Neuronal stem cell (in vitro differentiated cells): ENCODE measurements at regions not wholly inside any gene's neighbourhood (a gene's known extent, or its start where the extent isn't known, plus 50 kb on each side); places are given as distances from the start of the nearest gene placed in this dataset.

Source experiments
- DNase-seq: peaks from one replicate; pipeline ENCODE4 v3.0.0-alpha.2; 2013; ENCODE audit warnings: low spot score
- H2AFZ ChIP-seq: one replicate; pipeline ENCODE4 v1.6.1; 2013; ENCODE audit warnings: mild to moderate bottlenecking, low read length, inconsistent platforms
- H2AK5ac ChIP-seq: 2 replicates; pipeline ENCODE4 v1.6.1; 2013; ENCODE audit warnings: low read depth, mild to moderate bottlenecking, inconsistent platforms, low read length, moderate library complexity, mixed read lengths
- H2BK120ac ChIP-seq: 2 replicates; pipeline ENCODE4 v1.6.1; 2013; ENCODE audit warnings: low read depth, mild to moderate bottlenecking, inconsistent platforms, low read length, moderate library complexity, mixed read lengths
- H2BK12ac ChIP-seq: one replicate; pipeline ENCODE4 v1.6.1; 2013; ENCODE audit warnings: low read length, inconsistent platforms
- H2BK15ac ChIP-seq: 2 replicates; pipeline ENCODE4 v1.6.1; 2013; ENCODE audit warnings: mild to moderate bottlenecking, low read length, inconsistent platforms, mixed read lengths
- H2BK5ac ChIP-seq: one replicate; pipeline ENCODE4 v1.6.1; 2013; ENCODE audit warnings: inconsistent platforms, mild to moderate bottlenecking, low read length, moderate library complexity
- H3K14ac ChIP-seq: one replicate; pipeline ENCODE4 v1.6.1; 2013; ENCODE audit warnings: low read length, inconsistent platforms
- H3K18ac ChIP-seq: 2 replicates; pipeline ENCODE4 v1.6.1; 2013; ENCODE audit warnings: low read length, inconsistent platforms
- H3K23ac ChIP-seq: 2 replicates; pipeline ENCODE4 v1.6.1; 2013; ENCODE audit warnings: low read depth, mild to moderate bottlenecking, mixed read lengths, low read length, inconsistent platforms; ENCODE audit not compliant: poor library complexity
- H3K27ac ChIP-seq: replicated peaks from 3 replicates; pipeline ENCODE4 v1.5.1; 2013; ENCODE audit warnings: low read length, inconsistent platforms
- H3K27me3 ChIP-seq, 3 experiments: 2 replicates each; pipeline ENCODE4 v1.6.1; 2013; ENCODE audit warnings: low read length in 3 of 3, mild to moderate bottlenecking in 2 of 3, inconsistent platforms in 1 of 3, low read depth in 1 of 3, mixed read lengths in 1 of 3, moderate library complexity in 1 of 3; ENCODE audit not compliant: control insufficient read depth in 3 of 3, insufficient read depth in 3 of 3
- H3K36me3 ChIP-seq, 2 donors: replicated peaks in 1 of 2; 2 replicates each; pipeline ENCODE4 v1.6.1; 2013; ENCODE audit warnings: low read length in 2 of 2; ENCODE audit not compliant: control insufficient read depth in 2 of 2, insufficient read depth in 2 of 2
- H3K4ac ChIP-seq: 2 replicates; pipeline ENCODE4 v1.6.1; 2013; ENCODE audit warnings: inconsistent platforms, mild to moderate bottlenecking, low read length, moderate library complexity
- H3K4me1 ChIP-seq, 2 donors: 1 replicate in 1 of 2; 2 replicates in 1 of 2; pipeline ENCODE4 v1.6.1; 2013; ENCODE audit warnings: low read length in 2 of 2, low read depth in 1 of 2; ENCODE audit not compliant: control insufficient read depth in 2 of 2, insufficient read depth in 1 of 2
- H3K4me2 ChIP-seq: one replicate; pipeline ENCODE4 v1.6.1; 2013; ENCODE audit warnings: mild to moderate bottlenecking, low read length, inconsistent platforms; ENCODE audit not compliant: insufficient read depth, poor library complexity, severe bottlenecking
- H3K4me3 ChIP-seq, 2 donors: 2 replicates each; pipeline ENCODE4 v1.5.1; 2013; ENCODE audit warnings: low read length in 2 of 2, mild to moderate bottlenecking in 2 of 2, inconsistent platforms in 1 of 2, moderate library complexity in 1 of 2
- H3K79me1 ChIP-seq: one replicate; pipeline ENCODE4 v1.6.1; 2013; ENCODE audit warnings: low read depth, mild to moderate bottlenecking, inconsistent platforms, low read length, moderate library complexity
- H3K9ac ChIP-seq: one replicate; pipeline ENCODE4 v1.6.1; 2013; ENCODE audit warnings: mild to moderate bottlenecking, low read depth, low read length, inconsistent platforms; ENCODE audit not compliant: poor library complexity
- H3K9me3 ChIP-seq, 2 donors: replicated peaks in 1 of 2; 2 replicates each; pipeline versions ENCODE3 to v1.6.1; 2013; ENCODE audit warnings: low read length in 2 of 2, mild to moderate bottlenecking in 2 of 2, inconsistent platforms in 1 of 2, low read depth in 1 of 2, mixed read lengths in 1 of 2, moderate library complexity in 1 of 2; ENCODE audit not compliant: control insufficient read depth in 2 of 2, insufficient read depth in 1 of 2
- H4K8ac ChIP-seq: one replicate; pipeline ENCODE4 v1.6.1; 2013; ENCODE audit warnings: low read depth, mild to moderate bottlenecking, inconsistent platforms, low read length, moderate library complexity
- H4K91ac ChIP-seq: one replicate; pipeline ENCODE4 v1.6.1; 2013; ENCODE audit warnings: low read length, low read depth, mild to moderate bottlenecking, inconsistent platforms; ENCODE audit not compliant: poor library complexity
- WGBS, 2 donors: extraction: QIAGEN DNeasy Blood & Tissue Kit; methylation state at CpG; one replicate each; pipeline ENCODE4 v1.1.7; 2013; ENCODE audit warnings: missing lambda C conversion rate in 2 of 2, mixed read lengths in 1 of 2; ENCODE audit not compliant: insufficient read length in 2 of 2, insufficient replicate concordance in 1 of 2; ENCODE audit errors: extremely low coverage in 2 of 2; 5-methylcytosine and 5-hydroxymethylcytosine counted together

DNA sequence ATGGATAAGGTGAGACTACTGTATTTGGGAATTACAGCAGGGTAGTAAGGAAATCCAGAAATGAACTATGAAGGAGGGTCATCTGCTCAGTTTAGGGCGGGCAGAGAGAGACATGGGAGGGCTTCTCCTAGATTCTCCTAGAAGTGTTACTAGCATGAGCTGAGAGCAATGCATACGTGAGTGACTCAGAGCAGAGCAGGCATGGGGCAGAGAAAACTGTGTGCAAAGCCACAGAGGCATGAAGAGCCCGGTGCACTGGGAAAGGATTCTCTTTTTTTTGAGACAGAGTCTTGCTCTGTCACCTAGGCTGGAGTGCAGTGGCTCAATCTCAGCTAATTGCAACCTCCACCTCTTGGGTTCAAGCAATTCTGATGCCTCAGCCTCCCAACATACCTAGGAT, 116.2 kb downstream of the SOCS6 start:
- H2BK12ac ChIP-seq = no peak overlapping the region
- H3K27me3 ChIP-seq = no peaks in the 10 kb centered on the region
- no peak overlapping the region for H2BK5ac ChIP-seq
- no peak overlapping the region for H2AK5ac ChIP-seq
- no peak overlapping the region for H3K18ac ChIP-seq
- H2BK120ac ChIP-seq = peak overlapping the region; percentile 61
- no peak overlapping the region for H3K14ac ChIP-seq
- H3K4ac ChIP-seq = no peak overlapping the region
- H3K23ac ChIP-seq = no peak overlapping the region
- H2BK15ac ChIP-seq = no peak overlapping the region
- H3K36me3 ChIP-seq = no peaks in the 10 kb centered on the region
- no peak overlapping the region for H2AFZ ChIP-seq
- H4K91ac ChIP-seq = no peak overlapping the region
- H3K4me2 ChIP-seq = no peak overlapping the region
- H4K8ac ChIP-seq = no peak overlapping the region
- H3K27ac ChIP-seq = no peak overlapping the region
- no peak for DNase-seq
- H3K9ac ChIP-seq = no peak overlapping the region
- H3K4me1 ChIP-seq = no peaks in the 10 kb centered on the region
- WGBS, 2 donors = no CpG with 5 or more reads among the region's 3 CpGs
- H3K4me3 ChIP-seq = no peak overlapping the region
- no peaks in the 10 kb centered on the region for H3K9me3 ChIP-seq
- H3K79me1 ChIP-seq = no peaks in the 10 kb centered on the region

DNA sequence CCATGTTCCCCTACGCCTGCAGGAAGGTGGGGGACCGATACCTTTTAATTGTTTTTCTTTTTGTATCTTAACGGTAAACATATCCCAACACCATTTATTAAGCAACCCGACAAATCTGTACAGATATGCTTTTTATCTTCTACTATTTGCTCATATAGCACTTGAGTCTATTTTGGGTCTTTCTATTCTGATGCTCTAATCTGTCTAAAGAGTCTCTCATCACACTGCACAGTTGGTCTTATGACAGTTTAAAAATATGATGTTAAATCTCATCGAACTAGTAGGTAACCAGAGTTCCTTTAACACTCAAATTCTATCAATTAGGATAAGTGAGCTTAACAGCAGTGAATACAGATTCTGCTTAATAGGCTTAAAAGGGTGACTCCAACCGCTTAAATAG, 111.6 kb downstream of the SOCS6 start:
- Histone ChIP-seq H2AFZ (no peak overlapping the region), H3K9me3 (no peaks in the 10 kb centered on the region), H2BK120ac (no peak overlapping the region), H2BK12ac (no peak overlapping the region), H3K36me3 (no peaks in the 10 kb centered on the region), H3K27me3 (no peaks in the 10 kb centered on the region), H3K4me3 (no peak overlapping the region), H2BK5ac (no peak overlapping the region), H3K23ac (no peak overlapping the region), H3K18ac (no peak overlapping the region), H3K14ac (no peak overlapping the region), H4K91ac (no peak overlapping the region), H3K4ac (no peak overlapping the region), H3K4me1 (no peaks in the 10 kb centered on the region), H2AK5ac (no peak overlapping the region), H2BK15ac (no peak overlapping the region), H3K79me1 (no peaks in the 10 kb centered on the region), H3K4me2 (no peak overlapping the region), H3K27ac (no peak overlapping the region), H4K8ac (no peak overlapping the region), H3K9ac (no peak overlapping the region)
- no peak for DNase-seq
- WGBS, 2 donors = no CpG with 5 or more reads among the region's 6 CpGs

DNA sequence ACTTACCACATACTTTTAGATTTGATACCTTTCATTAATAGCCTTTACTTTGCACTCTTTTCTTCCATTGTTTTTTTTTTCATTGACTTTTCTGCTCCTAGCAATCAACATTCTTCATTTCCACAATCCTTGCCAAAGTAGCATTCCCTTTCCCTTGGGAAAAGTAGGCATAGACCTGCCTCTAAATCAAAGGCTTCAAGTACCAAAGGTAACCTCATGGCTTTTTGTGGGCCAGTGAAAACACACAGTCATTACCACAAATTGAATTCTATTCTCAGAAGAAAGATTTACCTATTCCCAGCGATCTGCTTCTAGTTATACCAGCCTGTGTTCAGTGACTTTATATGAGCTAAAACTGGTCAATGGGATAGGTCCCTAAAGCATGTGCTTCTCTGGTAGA, 109.2 kb downstream of the SOCS6 start:
- no CpG with 5 or more reads among the region's 1 CpG for WGBS, 2 donors
- Histone ChIP-seq H3K36me3 (no peaks in the 10 kb centered on the region), H2BK5ac (no peak overlapping the region), H2BK15ac (no peak overlapping the region), H3K27ac (no peak overlapping the region), H2BK120ac (no peak overlapping the region), H3K23ac (no peak overlapping the region), H2AK5ac (no peak overlapping the region), H3K18ac (no peak overlapping the region), H4K8ac (no peak overlapping the region), H4K91ac (no peak overlapping the region), H2AFZ (no peak overlapping the region), H3K9me3 (no peaks in the 10 kb centered on the region), H3K27me3 (no peaks in the 10 kb centered on the region), H3K4me1 (no peaks in the 10 kb centered on the region), H2BK12ac (no peak overlapping the region), H3K79me1 (no peaks in the 10 kb centered on the region), H3K4ac (no peak overlapping the region), H3K4me3 (no peak overlapping the region), H3K9ac (no peak overlapping the region), H3K4me2 (no peak overlapping the region), H3K14ac (no peak overlapping the region)
- DNase-seq = no peak

DNA sequence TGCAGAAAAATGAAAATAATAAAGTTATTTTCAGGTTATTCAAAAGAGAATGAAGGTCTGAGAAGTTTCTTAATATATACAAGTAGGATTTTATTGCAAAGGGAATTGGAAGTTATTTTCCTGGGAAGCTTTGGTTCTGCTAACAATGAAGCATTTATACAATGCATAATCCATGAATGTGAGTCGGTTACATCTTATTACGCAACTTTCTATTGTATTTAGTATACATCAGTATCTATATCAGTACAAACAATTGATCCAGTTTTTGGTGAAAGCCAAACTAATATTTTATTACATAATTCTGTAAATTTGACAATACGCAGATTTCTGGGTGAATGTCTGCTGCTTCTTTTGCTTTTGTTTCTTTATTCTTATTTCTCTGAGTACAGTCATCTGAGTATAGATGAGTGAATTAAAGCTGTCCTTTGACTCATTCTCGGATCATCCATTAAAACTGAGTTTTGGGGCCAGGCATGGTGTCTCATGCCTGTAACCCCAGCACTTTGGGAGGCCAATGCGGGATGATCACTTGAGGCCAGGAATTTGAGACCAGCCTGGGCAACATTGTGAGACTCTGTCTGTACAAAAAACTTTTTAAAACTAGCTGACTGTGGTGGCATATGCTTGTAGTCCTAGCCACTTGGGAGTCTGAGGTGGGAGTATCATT, 108.5 kb downstream of the SOCS6 start:
- H3K18ac ChIP-seq = no peak overlapping the region
- no peak overlapping the region for H3K23ac ChIP-seq
- no peak overlapping the region for H3K4me3 ChIP-seq
- no peak overlapping the region for H3K14ac ChIP-seq
- H2BK5ac ChIP-seq = no peak overlapping the region
- no peak overlapping the region for H3K27ac ChIP-seq
- no peak overlapping the region for H2BK12ac ChIP-seq
- H2BK120ac ChIP-seq = no peak overlapping the region
- H3K27me3 ChIP-seq = no peaks in the 10 kb centered on the region
- no peak overlapping the region for H4K8ac ChIP-seq
- H3K9ac ChIP-seq = no peak overlapping the region
- H3K4me2 ChIP-seq = no peak overlapping the region
- H3K4me1 ChIP-seq = no peaks in the 10 kb centered on the region
- no peak overlapping the region for H4K91ac ChIP-seq
- H3K9me3 ChIP-seq = no peaks in the 10 kb centered on the region
- no CpG with 5 or more reads among the region's 5 CpGs for WGBS, 2 donors
- no peak overlapping the region for H3K4ac ChIP-seq
- no peak overlapping the region for H2AK5ac ChIP-seq
- no peaks in the 10 kb centered on the region for H3K79me1 ChIP-seq
- no peak overlapping the region for H2BK15ac ChIP-seq
- no peaks in the 10 kb centered on the region for H3K36me3 ChIP-seq
- no peak overlapping the region for H2AFZ ChIP-seq
- DNase-seq = no peak
